ENCODE measurements at regions not wholly inside any gene's neighbourhood (a gene's known extent, or its start where the extent isn't known, plus 50 kb on each side); places are given as distances from the start of the nearest gene placed in this dataset.

DNA sequence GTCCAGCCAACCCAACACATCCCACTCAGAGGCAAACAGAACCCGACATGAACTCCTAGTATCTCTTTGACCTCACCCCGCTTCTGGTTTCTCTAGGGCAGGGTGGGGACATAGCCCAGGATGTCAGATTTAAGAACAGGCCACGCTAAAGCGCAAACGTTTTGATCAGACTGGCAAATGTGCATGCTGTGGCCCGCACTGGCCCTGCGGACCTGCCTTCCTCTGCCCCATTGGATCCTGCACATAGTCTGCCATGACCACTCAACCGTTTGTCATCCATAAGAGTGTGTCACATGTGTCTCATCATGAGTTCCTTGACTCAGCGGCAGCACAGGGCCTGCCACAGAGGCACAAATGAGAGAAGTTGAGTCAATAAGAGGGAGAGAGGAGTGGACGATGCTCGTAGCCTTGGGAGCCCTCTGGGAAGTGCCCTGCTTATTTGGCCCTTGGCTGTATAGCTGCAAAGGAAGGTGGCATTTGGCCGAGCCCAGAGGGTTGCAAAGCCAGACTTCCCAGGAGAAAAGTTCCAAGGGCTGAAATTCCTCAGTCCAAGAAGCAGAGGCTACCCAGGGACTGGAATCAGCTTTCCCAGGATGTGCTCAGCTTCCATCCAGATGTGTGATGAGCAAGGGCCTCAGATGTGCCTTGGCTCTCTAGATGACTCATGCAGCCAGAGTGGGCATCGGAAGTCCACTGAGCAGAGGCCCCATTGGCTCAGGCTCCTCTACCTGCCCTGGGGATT, 55.5 kb upstream of the SLCO2A1 start:
- intact Hi-C loops (cut with micrococcal nuclease) = no loop called here
- H3K9me3 Mint-ChIP-seq (ENCODE audit: unreplicated experiment) = peaks cover under 1% of the 10 kb centered on the region
- H3K27me3 Mint-ChIP-seq (ENCODE audit: insufficient read depth, unreplicated experiment) = no peaks in the 10 kb centered on the region
- no peak overlapping the region for H3K27ac Mint-ChIP-seq (ENCODE audit: low read depth, unreplicated experiment)
- no peak overlapping the region for H3K4me3 Mint-ChIP-seq (ENCODE audit: unreplicated experiment)
- CTCF ChIA-PET = no interaction called here
- DNase-seq (ENCODE audit: unreplicated experiment) = no peak
- POLR2A ChIA-PET = no interaction called here
- TF ChIP-seq, protein P1, sequence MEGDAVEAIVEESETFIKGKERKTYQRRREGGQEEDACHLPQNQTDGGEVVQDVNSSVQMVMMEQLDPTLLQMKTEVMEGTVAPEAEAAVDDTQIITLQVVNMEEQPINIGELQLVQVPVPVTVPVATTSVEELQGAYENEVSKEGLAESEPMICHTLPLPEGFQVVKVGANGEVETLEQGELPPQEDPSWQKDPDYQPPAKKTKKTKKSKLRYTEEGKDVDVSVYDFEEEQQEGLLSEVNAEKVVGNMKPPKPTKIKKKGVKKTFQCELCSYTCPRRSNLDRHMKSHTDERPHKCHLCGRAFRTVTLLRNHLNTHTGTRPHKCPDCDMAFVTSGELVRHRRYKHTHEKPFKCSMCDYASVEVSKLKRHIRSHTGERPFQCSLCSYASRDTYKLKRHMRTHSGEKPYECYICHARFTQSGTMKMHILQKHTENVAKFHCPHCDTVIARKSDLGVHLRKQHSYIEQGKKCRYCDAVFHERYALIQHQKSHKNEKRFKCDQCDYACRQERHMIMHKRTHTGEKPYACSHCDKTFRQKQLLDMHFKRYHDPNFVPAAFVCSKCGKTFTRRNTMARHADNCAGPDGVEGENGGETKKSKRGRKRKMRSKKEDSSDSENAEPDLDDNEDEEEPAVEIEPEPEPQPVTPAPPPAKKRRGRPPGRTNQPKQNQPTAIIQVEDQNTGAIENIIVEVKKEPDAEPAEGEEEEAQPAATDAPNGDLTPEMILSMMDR (IDR thresholded peaks at IDR 0.05; ENCODE audit: unreplicated experiment) = no peak
- H3K4me1 Mint-ChIP-seq (ENCODE audit: insufficient read depth, unreplicated experiment) = no peaks in the 10 kb centered on the region
- BruUV-seq (replicated peaks) = no TSS peak
- no peaks in the 10 kb centered on the region for H3K36me3 Mint-ChIP-seq (ENCODE audit: insufficient read depth, unreplicated experiment)

DNA sequence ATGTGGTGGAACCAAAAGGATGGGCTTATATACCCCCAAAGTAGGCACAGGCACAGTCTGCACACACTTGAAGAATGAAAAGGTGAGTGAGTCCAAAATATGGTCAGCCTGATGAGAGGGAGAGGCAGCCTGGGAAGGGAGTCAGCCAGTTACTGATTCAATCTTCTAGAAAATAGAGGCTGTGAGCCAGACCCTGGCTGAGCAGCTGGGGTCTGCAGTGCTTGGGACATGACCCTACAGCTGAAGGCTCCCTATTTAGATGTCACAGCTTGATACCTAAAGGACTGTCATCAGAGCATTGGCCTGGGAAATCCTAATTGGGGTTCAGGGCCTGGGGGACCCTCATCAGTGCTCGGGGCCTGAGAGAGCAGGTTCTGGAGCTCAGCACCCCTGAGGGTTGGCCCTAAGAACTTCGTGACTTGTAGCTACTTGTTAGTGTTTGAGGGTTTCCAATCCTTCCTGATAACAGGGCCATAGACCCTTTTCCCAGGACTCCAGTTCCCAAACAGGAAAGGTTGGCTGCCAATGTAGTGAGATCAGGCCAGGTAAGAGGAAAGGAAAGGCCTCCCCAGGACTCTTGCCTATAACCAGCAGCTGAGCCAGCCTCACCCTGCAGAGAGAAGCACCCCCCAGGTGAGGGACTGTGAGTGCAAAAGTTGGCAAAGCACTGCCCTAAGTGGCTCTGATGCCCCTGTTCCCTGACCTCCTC, 54.7 kb upstream of the SLCO2A1 start:
- H3K36me3 Mint-ChIP-seq (ENCODE audit: insufficient read depth, unreplicated experiment) = no peaks in the 10 kb centered on the region
- peaks cover 5% of the 10 kb centered on the region for H3K9me3 Mint-ChIP-seq (ENCODE audit: unreplicated experiment)
- TF ChIP-seq, protein P1 (IDR thresholded peaks at IDR 0.05; ENCODE audit: unreplicated experiment) = no peak
- POLR2A ChIA-PET = no interaction called here
- H3K4me1 Mint-ChIP-seq (ENCODE audit: insufficient read depth, unreplicated experiment) = no peaks in the 10 kb centered on the region
- no peak overlapping the region for H3K4me3 Mint-ChIP-seq (ENCODE audit: unreplicated experiment)
- CTCF ChIA-PET = no interaction called here
- no peak overlapping the region for H3K27ac Mint-ChIP-seq (ENCODE audit: low read depth, unreplicated experiment)
- DNase-seq (ENCODE audit: unreplicated experiment) = no peak
- BruUV-seq (replicated peaks) = no TSS peak
- no peaks in the 10 kb centered on the region for H3K27me3 Mint-ChIP-seq (ENCODE audit: insufficient read depth, unreplicated experiment)
- intact Hi-C loops (cut with micrococcal nuclease) = no loop called here

DNA sequence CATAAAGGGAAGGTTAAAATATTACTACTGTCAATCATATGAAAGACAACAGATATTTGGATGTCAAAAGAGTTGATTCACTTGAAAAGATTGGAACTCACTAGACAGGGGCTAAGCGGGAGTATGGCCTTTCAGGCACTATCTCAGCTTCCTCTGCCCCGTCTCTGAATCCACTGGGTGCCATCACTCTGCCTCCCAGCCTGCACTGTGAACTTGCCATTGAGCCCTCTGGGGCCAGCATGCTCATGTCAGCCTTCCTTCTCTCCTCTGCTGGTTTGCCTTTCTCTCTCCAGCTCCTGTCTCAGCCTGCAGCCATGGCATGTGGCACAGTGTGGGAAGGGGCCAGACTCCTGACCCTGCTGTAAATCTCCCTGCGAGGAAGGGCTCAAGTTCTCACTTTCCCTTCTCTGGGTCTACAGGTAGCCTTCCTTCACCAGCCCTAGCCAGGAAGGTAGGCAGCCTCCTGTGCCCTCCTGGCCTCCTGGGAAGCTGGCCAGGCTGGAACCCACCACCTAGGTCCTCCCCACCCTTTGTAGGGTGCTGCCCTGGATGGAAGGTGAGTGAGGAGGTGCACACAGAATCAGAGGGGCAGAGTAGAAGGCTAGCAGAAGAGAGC, 54.0 kb upstream of the SLCO2A1 start:
- peaks cover 5% of the 10 kb centered on the region for H3K9me3 Mint-ChIP-seq (ENCODE audit: unreplicated experiment)
- no peaks in the 10 kb centered on the region for H3K4me1 Mint-ChIP-seq (ENCODE audit: insufficient read depth, unreplicated experiment)
- H3K36me3 Mint-ChIP-seq (ENCODE audit: insufficient read depth, unreplicated experiment) = no peaks in the 10 kb centered on the region
- ChIA-PET POLR2A (interaction anchor here (1.4 kb wide), 1 partner anchor 19 kb away, joined by 3 read pairs; no protein-coding TSS in a partner anchor), CTCF (no interaction called here)
- BruUV-seq (replicated peaks) = no TSS peak
- TF ChIP-seq, protein P1 (IDR thresholded peaks at IDR 0.05; ENCODE audit: unreplicated experiment) = no peak
- no peak overlapping the region for H3K4me3 Mint-ChIP-seq (ENCODE audit: unreplicated experiment)
- no peaks in the 10 kb centered on the region for H3K27me3 Mint-ChIP-seq (ENCODE audit: insufficient read depth, unreplicated experiment)
- H3K27ac Mint-ChIP-seq (ENCODE audit: low read depth, unreplicated experiment) = no peak overlapping the region
- intact Hi-C loops (cut with micrococcal nuclease) = no loop called here
- no peak for DNase-seq (ENCODE audit: unreplicated experiment)

DNA sequence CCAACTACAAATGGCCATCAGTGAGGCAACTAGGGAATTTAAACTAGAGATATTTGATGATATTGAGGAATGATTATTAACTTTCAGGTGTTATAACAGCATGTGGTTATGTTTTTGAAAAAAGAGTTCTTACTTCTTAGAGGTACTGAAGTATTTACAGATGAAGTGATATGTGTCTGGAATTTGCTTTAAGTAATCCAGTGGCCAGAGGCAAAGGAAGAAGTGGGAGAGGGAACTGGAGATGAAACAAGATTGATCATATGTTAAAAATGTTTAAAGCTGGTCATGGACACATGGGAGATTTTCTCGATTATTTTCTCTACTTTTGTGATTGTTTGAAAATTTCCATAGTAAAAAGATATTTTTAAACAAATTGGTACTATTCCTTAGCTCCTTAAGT, 53.3 kb upstream of the SLCO2A1 start:
- intact Hi-C loops (cut with micrococcal nuclease) = no loop called here
- Mint-ChIP-seq H3K36me3 (ENCODE audit: insufficient read depth, unreplicated experiment) (no peaks in the 10 kb centered on the region), H3K4me1 (ENCODE audit: insufficient read depth, unreplicated experiment) (no peaks in the 10 kb centered on the region), H3K27ac (ENCODE audit: low read depth, unreplicated experiment) (no peak overlapping the region), H3K4me3 (ENCODE audit: unreplicated experiment) (no peak overlapping the region), H3K9me3 (ENCODE audit: unreplicated experiment) (peaks cover 5% of the 10 kb centered on the region), H3K27me3 (ENCODE audit: insufficient read depth, unreplicated experiment) (no peaks in the 10 kb centered on the region)
- ChIA-PET CTCF (interaction anchor here (1.1 kb wide), 1 partner anchor 152 kb away, joined by 4 read pairs; no protein-coding TSS in a partner anchor), POLR2A (interaction anchor here (0.6 to 1.4 kb wide), 2 partner anchors 18 to 233 kb away, joined by 3 to 4 read pairs; no protein-coding TSS in a partner anchor)
- BruUV-seq (replicated peaks) = no TSS peak
- TF ChIP-seq, protein P1 (IDR thresholded peaks at IDR 0.05; ENCODE audit: unreplicated experiment) = no peak
- no peak for DNase-seq (ENCODE audit: unreplicated experiment)

Measured in MCF 10A (cell line).